ENCODE measurements at regions not wholly inside any gene's neighbourhood (a gene's known extent, or its start where the extent isn't known, plus 50 kb on each side); places are given as distances from the start of the nearest gene placed in this dataset.
"Not testable (repeated sequence)": the region's sequence is repeated elsewhere in the genome, so short reads cannot be mapped to it uniquely, and the experiment has no call there.

GRCh38 chr5:112026879-112027278 is 269.9 kb upstream of the NREP start:
- in situ Hi-C loops (cut with HindIII; ENCODE audit: low sequenced_read_pairs): not testable (repeated sequence)

- in situ Hi-C loops (cut with HindIII; ENCODE audit: low sequenced_read_pairs): no loop called here
Observed at GRCh38 chr5:112025757-112026156, 268.8 kb upstream of the NREP start.

- in situ Hi-C loops (cut with HindIII; ENCODE audit: low sequenced_read_pairs): no loop called here
Observed at GRCh38 chr5:112024769-112025168, 267.8 kb upstream of the NREP start.

GRCh38 chr5:112024221-112024620 is 267.2 kb upstream of the NREP start:
- in situ Hi-C loops (cut with HindIII; ENCODE audit: low sequenced_read_pairs): no loop called here

- in situ Hi-C loops (cut with HindIII; ENCODE audit: low sequenced_read_pairs): no loop called here
Observed at GRCh38 chr5:112023766-112024165, 266.8 kb upstream of the NREP start.

- in situ Hi-C loops (cut with HindIII; ENCODE audit: low sequenced_read_pairs): no loop called here
Observed at GRCh38 chr5:112018846-112019245, 261.9 kb upstream of the NREP start.

GRCh38 chr5:112016980-112017379 is 260.0 kb upstream of the NREP start:
- in situ Hi-C loops (cut with HindIII; ENCODE audit: low sequenced_read_pairs): no loop called here

GRCh38 chr5:112014783-112015395 is 257.9 kb upstream of the NREP start:
- in situ Hi-C loops (cut with HindIII; ENCODE audit: low sequenced_read_pairs): no loop called here

GRCh38 chr5:112013660-112014059 is 256.7 kb upstream of the NREP start:
- in situ Hi-C loops (cut with HindIII; ENCODE audit: low sequenced_read_pairs): no loop called here

GRCh38 chr5:112012104-112012503 is 255.1 kb upstream of the NREP start:
- in situ Hi-C loops (cut with HindIII; ENCODE audit: low sequenced_read_pairs): no loop called here

- in situ Hi-C loops (cut with HindIII; ENCODE audit: low sequenced_read_pairs): no loop called here
Observed at GRCh38 chr5:112010475-112010874, 253.5 kb upstream of the NREP start.

GRCh38 chr5:112006721-112007120 is 249.7 kb upstream of the NREP start:
- in situ Hi-C loops (cut with HindIII; ENCODE audit: low sequenced_read_pairs): no loop called here

- in situ Hi-C loops (cut with HindIII; ENCODE audit: low sequenced_read_pairs): no loop called here
Observed at GRCh38 chr5:112005623-112005930, 248.6 kb upstream of the NREP start.

- in situ Hi-C loops (cut with HindIII; ENCODE audit: low sequenced_read_pairs): no loop called here
Observed at GRCh38 chr5:112004867-112005622, 248.1 kb upstream of the NREP start.

- in situ Hi-C loops (cut with HindIII; ENCODE audit: low sequenced_read_pairs): no loop called here
Observed at GRCh38 chr5:112002376-112002775, 245.4 kb upstream of the NREP start.

GRCh38 chr5:111999286-111999685 is 242.3 kb upstream of the NREP start:
- in situ Hi-C loops (cut with HindIII; ENCODE audit: low sequenced_read_pairs): no loop called here

GRCh38 chr5:111998871-111999270 is 241.9 kb upstream of the NREP start:
- in situ Hi-C loops (cut with HindIII; ENCODE audit: low sequenced_read_pairs): no loop called here

GRCh38 chr5:111997711-111998110 is 240.7 kb upstream of the NREP start:
- in situ Hi-C loops (cut with HindIII; ENCODE audit: low sequenced_read_pairs): no loop called here

- in situ Hi-C loops (cut with HindIII; ENCODE audit: low sequenced_read_pairs): no loop called here
Observed at GRCh38 chr5:111997308-111997707, 240.3 kb upstream of the NREP start.

- in situ Hi-C loops (cut with HindIII; ENCODE audit: low sequenced_read_pairs): no loop called here
Observed at GRCh38 chr5:111996574-111996973, 239.6 kb upstream of the NREP start.

- in situ Hi-C loops (cut with HindIII; ENCODE audit: low sequenced_read_pairs): no loop called here
Observed at GRCh38 chr5:111995701-111996100, 238.7 kb upstream of the NREP start.

- in situ Hi-C loops (cut with HindIII; ENCODE audit: low sequenced_read_pairs): no loop called here
Observed at GRCh38 chr5:111993242-111993641, 236.2 kb upstream of the NREP start.

GRCh38 chr5:111984044-111984443 is 227.1 kb upstream of the NREP start:
- in situ Hi-C loops (cut with HindIII; ENCODE audit: low sequenced_read_pairs): no loop called here

Data from DLD1 (cell line).